ENCODE measurements at regions not wholly inside any gene's neighbourhood (a gene's known extent, or its start where the extent isn't known, plus 50 kb on each side); places are given as distances from the start of the nearest gene placed in this dataset.

GRCh38 chr1:14140831-14141401, 440.9 kb downstream of the PRDM2 start:
- H3K4me1 Mint-ChIP-seq, result no peaks in the 10 kb centered on the region

DNA sequence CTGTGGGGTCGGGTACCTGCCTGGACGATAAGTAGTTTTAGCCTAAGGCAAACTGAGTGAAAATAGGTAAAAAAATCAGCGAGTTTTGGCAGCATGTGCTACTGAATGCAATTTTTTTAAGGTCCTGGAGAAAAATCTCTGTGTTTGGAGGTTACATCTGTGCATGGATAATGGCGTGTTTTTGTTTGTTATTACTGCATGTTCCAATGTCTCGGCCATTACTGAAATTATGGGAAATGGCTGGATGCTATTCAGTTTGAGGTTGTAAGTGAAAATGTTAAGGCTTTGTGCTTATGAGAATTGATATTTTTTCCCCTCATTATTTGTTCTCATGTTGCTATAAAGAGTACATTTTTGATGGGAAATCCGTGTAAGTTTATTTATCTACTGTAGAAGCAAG, 441.7 kb downstream of the PRDM2 start:
- Mint-ChIP-seq H3K36me3 (no peaks in the 10 kb centered on the region), H3K4me1 (no peaks in the 10 kb centered on the region)
- POLR2A ChIA-PET, result no interaction called here

More at GRCh38 chr1:14140831-14141401, 440.9 kb downstream of the PRDM2 start:
- H3K27ac ChIP-seq (ENCODE audit: low read length), result no peak overlapping the region
- Mint-ChIP-seq H3K27ac (no peak overlapping the region), H3K9me3 (no peaks in the 10 kb centered on the region), H3K36me3 (no peaks in the 10 kb centered on the region), H3K27me3 (peaks cover 10% of the 10 kb centered on the region in 2 donors), H3K4me3 (no peak overlapping the region)
- H3K36me3 ChIP-seq (ENCODE audit: control insufficient read depth in 2 of 2, extremely low read depth in 1 of 2, insufficient read depth in 1 of 2, low read length in 1 of 2), result no peaks in the 10 kb centered on the region
- WGBS (ENCODE audit: insufficient coverage), result 91% methylated on average over 8 of the region's 13 CpGs
- ATAC-seq (replicated peaks in 1 of 4) (no peak), DNase-seq (no peak)
- H3K27me3 ChIP-seq (replicated peaks in 1 of 2; ENCODE audit: control insufficient read depth in 2 of 2, extremely low read depth in 1 of 2, insufficient read depth in 2 of 2, low read length in 1 of 2), result peaks cover 0 to 11% of the 10 kb centered on the region in 2 experiments
- POLR2A ChIA-PET, result no interaction called here
- no peaks in the 10 kb centered on the region for H3K9me3 ChIP-seq
- no peak overlapping the region for H3K4me3 ChIP-seq (ENCODE audit: control insufficient read depth in 1 of 2, extremely low read depth in 1 of 2, low read length in 1 of 2)
- CTCF ChIA-PET, result interaction anchor here in 1 of 2 donors (0.7 kb wide), 1 partner anchor 615 kb away, joined by 6 read pairs; no protein-coding TSS in a partner anchor
- no peaks in the 10 kb centered on the region for H3K4me1 ChIP-seq (ENCODE audit: control insufficient read depth in 1 of 2, extremely low read depth in 1 of 2, insufficient read depth in 2 of 2, low read length in 2 of 2)

DNA sequence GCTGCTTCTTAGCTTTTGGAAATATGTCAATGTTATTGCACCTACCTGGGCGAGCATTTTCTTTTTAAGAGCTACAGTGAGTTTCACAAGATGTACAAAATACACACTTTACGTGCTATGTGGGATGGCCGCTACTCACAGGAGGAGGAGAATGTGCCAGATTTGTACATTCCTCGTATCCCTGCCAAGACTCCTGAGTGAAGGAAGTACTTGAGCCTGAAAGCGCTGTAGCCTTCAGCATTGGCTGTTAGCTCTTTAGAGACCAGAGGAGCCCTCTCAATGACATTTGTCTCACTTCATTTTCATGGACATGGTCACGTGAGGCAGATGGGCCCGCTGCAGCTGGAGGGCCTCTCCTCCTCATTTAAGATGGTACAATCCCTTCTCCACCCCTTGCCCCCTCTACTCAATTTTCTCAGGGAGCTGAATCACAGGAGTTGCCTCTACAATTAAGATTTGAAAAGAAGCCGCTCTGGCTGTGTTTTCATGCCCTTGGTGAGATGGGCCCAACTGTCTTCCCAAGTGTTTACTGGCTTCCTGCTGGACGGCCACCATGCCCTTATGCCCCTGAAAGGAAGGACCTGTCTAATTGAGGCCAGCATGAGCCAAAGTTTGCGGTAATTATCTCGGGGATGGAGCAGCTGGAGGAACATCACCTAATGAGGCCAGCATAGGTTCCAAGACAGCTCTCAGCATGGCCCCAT, 442.6 kb downstream of the PRDM2 start:
- H3K27me3 ChIP-seq (replicated peaks in 1 of 2; ENCODE audit: control insufficient read depth in 2 of 2, extremely low read depth in 1 of 2, insufficient read depth in 2 of 2, low read length in 1 of 2), result peaks cover 0 to 5% of the 10 kb centered on the region in 2 experiments
- no peaks in the 10 kb centered on the region for H3K36me3 ChIP-seq (ENCODE audit: control insufficient read depth in 2 of 2, extremely low read depth in 1 of 2, insufficient read depth in 1 of 2, low read length in 1 of 2)
- ChIA-PET CTCF (no interaction called here), POLR2A (no interaction called here)
- Mint-ChIP-seq H3K4me1 (no peaks in the 10 kb centered on the region), H3K4me3 (no peak overlapping the region), H3K27ac (no peak overlapping the region), H3K27me3 (peaks cover 10% of the 10 kb centered on the region in 2 donors), H3K9me3 (no peaks in the 10 kb centered on the region), H3K36me3 (no peaks in the 10 kb centered on the region)
- WGBS (ENCODE audit: insufficient coverage), result 84% methylated on average over 7 of the region's 11 CpGs
- ATAC-seq (replicated peaks in 1 of 4), result no peak
- no peaks in the 10 kb centered on the region for H3K9me3 ChIP-seq
- H3K4me1 ChIP-seq (ENCODE audit: control insufficient read depth in 1 of 2, extremely low read depth in 1 of 2, insufficient read depth in 2 of 2, low read length in 2 of 2), result no peaks in the 10 kb centered on the region
- no peak overlapping the region for H3K4me3 ChIP-seq (ENCODE audit: control insufficient read depth in 1 of 2, extremely low read depth in 1 of 2, low read length in 1 of 2)
- DNase-seq, result no peak
- no peak overlapping the region for H3K27ac ChIP-seq (ENCODE audit: low read length)

More for the DNA sequence above, 441.7 kb downstream of the PRDM2 start:
- no peaks in the 10 kb centered on the region for H3K9me3 Mint-ChIP-seq
- ATAC-seq (replicated peaks in 1 of 4) (no peak), DNase-seq (no peak)
- H3K27ac Mint-ChIP-seq, result no peak overlapping the region
- H3K27me3 ChIP-seq (replicated peaks in 1 of 2; ENCODE audit: control insufficient read depth in 2 of 2, extremely low read depth in 1 of 2, insufficient read depth in 2 of 2, low read length in 1 of 2), result peaks cover 0 to 9% of the 10 kb centered on the region in 2 experiments
- H3K4me3 ChIP-seq (ENCODE audit: control insufficient read depth in 1 of 2, extremely low read depth in 1 of 2, low read length in 1 of 2), result no peak overlapping the region
- H3K9me3 ChIP-seq, result no peaks in the 10 kb centered on the region
- WGBS (ENCODE audit: insufficient coverage), result 88% methylated on average over 2 of the region's 6 CpGs
- H3K27me3 Mint-ChIP-seq, result peaks cover 10% of the 10 kb centered on the region in 2 donors
- H3K27ac ChIP-seq (ENCODE audit: low read length), result no peak overlapping the region
- CTCF ChIA-PET, result no interaction called here
- no peaks in the 10 kb centered on the region for H3K4me1 ChIP-seq (ENCODE audit: control insufficient read depth in 1 of 2, extremely low read depth in 1 of 2, insufficient read depth in 2 of 2, low read length in 2 of 2)
- H3K4me3 Mint-ChIP-seq, result no peak overlapping the region
- no peaks in the 10 kb centered on the region for H3K36me3 ChIP-seq (ENCODE audit: control insufficient read depth in 2 of 2, extremely low read depth in 1 of 2, insufficient read depth in 1 of 2, low read length in 1 of 2)

DNA sequence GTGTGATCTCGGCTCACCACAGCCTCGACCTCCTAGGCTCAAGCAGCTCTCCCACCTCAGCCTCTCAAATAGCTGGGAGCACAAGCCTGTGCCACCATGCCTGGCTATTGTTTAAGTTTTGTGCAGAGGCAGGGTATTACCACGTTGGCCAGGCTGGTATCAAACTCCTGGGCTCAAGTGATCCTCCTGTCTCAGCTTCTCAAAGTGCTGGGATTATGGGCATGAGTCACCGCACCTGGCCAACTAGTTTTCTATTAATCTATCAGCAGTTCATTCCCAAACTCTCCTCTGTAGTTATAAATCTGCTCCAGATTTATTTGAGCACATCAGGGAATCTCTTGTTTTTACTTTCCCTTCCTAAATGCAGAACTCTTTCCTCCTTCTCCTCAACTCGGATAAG, 443.8 kb downstream of the PRDM2 start:
- H3K27ac ChIP-seq (ENCODE audit: low read length), result no peak overlapping the region
- H3K4me1 ChIP-seq (ENCODE audit: control insufficient read depth in 1 of 2, extremely low read depth in 1 of 2, insufficient read depth in 2 of 2, low read length in 2 of 2), result no peaks in the 10 kb centered on the region
- ChIA-PET CTCF (no interaction called here), POLR2A (no interaction called here)
- no peak overlapping the region for H3K4me3 ChIP-seq (ENCODE audit: control insufficient read depth in 1 of 2, extremely low read depth in 1 of 2, low read length in 1 of 2)
- no peaks in the 10 kb centered on the region for H3K9me3 Mint-ChIP-seq
- no peaks in the 10 kb centered on the region for H3K36me3 ChIP-seq (ENCODE audit: control insufficient read depth in 2 of 2, extremely low read depth in 1 of 2, insufficient read depth in 1 of 2, low read length in 1 of 2)
- no peaks in the 10 kb centered on the region for H3K9me3 ChIP-seq
- H3K27me3 Mint-ChIP-seq, result peaks cover 7 to 10% of the 10 kb centered on the region in 2 donors
- H3K27ac Mint-ChIP-seq, result no peak overlapping the region
- no peak for DNase-seq
- WGBS (ENCODE audit: insufficient coverage), result 50% methylated on average over 1 of the region's 5 CpGs
- peaks cover 0 to 5% of the 10 kb centered on the region in 2 experiments for H3K27me3 ChIP-seq (replicated peaks in 1 of 2; ENCODE audit: control insufficient read depth in 2 of 2, extremely low read depth in 1 of 2, insufficient read depth in 2 of 2, low read length in 1 of 2)
- ATAC-seq (replicated peaks in 1 of 4), result no peak
- H3K4me1 Mint-ChIP-seq, result no peaks in the 10 kb centered on the region
- H3K36me3 Mint-ChIP-seq, result no peaks in the 10 kb centered on the region
- H3K4me3 Mint-ChIP-seq, result no peak overlapping the region

- CTCF ChIA-PET, result no interaction called here
These were observed 448.5 kb downstream of the PRDM2 start for GRCh38 chr1:14148526-14148925.

GRCh38 chr1:14149431-14149830, 449.1 kb upstream of the KAZN start:
- no peak overlapping the region for H3K4me3 ChIP-seq (ENCODE audit: control insufficient read depth in 1 of 2, extremely low read depth in 1 of 2, low read length in 1 of 2)
- H3K9me3 ChIP-seq, result no peaks in the 10 kb centered on the region
- H3K4me1 ChIP-seq (ENCODE audit: control insufficient read depth in 1 of 2, extremely low read depth in 1 of 2, insufficient read depth in 2 of 2, low read length in 2 of 2), result no peaks in the 10 kb centered on the region
- Mint-ChIP-seq H3K36me3 (no peaks in the 10 kb centered on the region), H3K4me1 (no peaks in the 10 kb centered on the region), H3K9me3 (no peaks in the 10 kb centered on the region), H3K27ac (no peak overlapping the region), H3K4me3 (no peak overlapping the region), H3K27me3 (peaks cover 3 to 4% of the 10 kb centered on the region in 2 donors)
- H3K27ac ChIP-seq (ENCODE audit: low read length), result no peak overlapping the region
- DNase-seq (no peak), ATAC-seq (replicated peaks in 1 of 4) (no peak)
- 82% methylated on average over 3 of the region's 7 CpGs for WGBS (ENCODE audit: insufficient coverage)
- ChIA-PET CTCF (no interaction called here), POLR2A (no interaction called here)
- no peaks in the 10 kb centered on the region for H3K36me3 ChIP-seq (ENCODE audit: control insufficient read depth in 2 of 2, extremely low read depth in 1 of 2, insufficient read depth in 1 of 2, low read length in 1 of 2)
- H3K27me3 ChIP-seq (replicated peaks in 1 of 2; ENCODE audit: control insufficient read depth in 2 of 2, extremely low read depth in 1 of 2, insufficient read depth in 2 of 2, low read length in 1 of 2), result peaks cover 0 to 2% of the 10 kb centered on the region in 2 experiments

More at GRCh38 chr1:14148526-14148925, 448.5 kb downstream of the PRDM2 start:
- no peak for DNase-seq
- peaks cover 3 to 10% of the 10 kb centered on the region in 2 donors for H3K27me3 Mint-ChIP-seq
- Histone ChIP-seq H3K4me3 (ENCODE audit: control insufficient read depth in 1 of 2, extremely low read depth in 1 of 2, low read length in 1 of 2) (no peak overlapping the region), H3K27ac (ENCODE audit: low read length) (no peak overlapping the region), H3K27me3 (replicated peaks in 1 of 2; ENCODE audit: control insufficient read depth in 2 of 2, extremely low read depth in 1 of 2, insufficient read depth in 2 of 2, low read length in 1 of 2) (peaks cover 0 to 2% of the 10 kb centered on the region in 2 experiments), H3K9me3 (no peaks in the 10 kb centered on the region), H3K4me1 (ENCODE audit: control insufficient read depth in 1 of 2, extremely low read depth in 1 of 2, insufficient read depth in 2 of 2, low read length in 2 of 2) (no peaks in the 10 kb centered on the region), H3K36me3 (ENCODE audit: control insufficient read depth in 2 of 2, extremely low read depth in 1 of 2, insufficient read depth in 1 of 2, low read length in 1 of 2) (no peaks in the 10 kb centered on the region)
- H3K36me3 Mint-ChIP-seq, result no peaks in the 10 kb centered on the region
- no peaks in the 10 kb centered on the region for H3K9me3 Mint-ChIP-seq
- ATAC-seq (replicated peaks in 1 of 4), result no peak
- POLR2A ChIA-PET, result no interaction called here
- no peaks in the 10 kb centered on the region for H3K4me1 Mint-ChIP-seq
- 53% methylated on average over 2 of the region's 2 CpGs for WGBS (ENCODE audit: insufficient coverage)
- H3K27ac Mint-ChIP-seq, result no peak overlapping the region
- H3K4me3 Mint-ChIP-seq, result no peak overlapping the region

Measured in T-cell (primary cell).